ENCODE measurements at regions not wholly inside any gene's neighbourhood (a gene's known extent, or its start where the extent isn't known, plus 50 kb on each side); places are given as distances from the start of the nearest gene placed in this dataset.

DNA sequence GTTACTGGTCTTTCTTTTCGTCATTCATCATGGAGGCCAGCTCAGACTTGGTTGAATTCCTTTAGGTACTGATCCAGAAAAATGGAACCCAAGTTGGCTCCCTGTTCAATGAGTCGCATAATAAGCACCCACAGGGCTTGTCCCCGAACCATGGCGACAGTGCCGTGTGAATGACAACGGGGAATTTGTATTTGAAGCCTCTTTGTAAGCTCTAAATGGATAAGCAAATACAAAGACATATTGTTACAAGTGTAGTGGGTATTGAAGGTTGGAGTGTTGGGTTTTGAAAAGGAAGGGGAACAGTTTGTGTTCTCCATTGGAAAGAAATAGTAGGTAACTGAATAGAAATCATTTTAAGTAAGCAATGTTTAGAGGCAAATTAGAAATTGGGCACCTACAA is 288.9 kb downstream of the SLC4A3 start:
- H3K4me3 ChIP-seq (ENCODE audit: low read depth, low read length), result no peak overlapping the region
- TF ChIP-seq, protein P1, sequence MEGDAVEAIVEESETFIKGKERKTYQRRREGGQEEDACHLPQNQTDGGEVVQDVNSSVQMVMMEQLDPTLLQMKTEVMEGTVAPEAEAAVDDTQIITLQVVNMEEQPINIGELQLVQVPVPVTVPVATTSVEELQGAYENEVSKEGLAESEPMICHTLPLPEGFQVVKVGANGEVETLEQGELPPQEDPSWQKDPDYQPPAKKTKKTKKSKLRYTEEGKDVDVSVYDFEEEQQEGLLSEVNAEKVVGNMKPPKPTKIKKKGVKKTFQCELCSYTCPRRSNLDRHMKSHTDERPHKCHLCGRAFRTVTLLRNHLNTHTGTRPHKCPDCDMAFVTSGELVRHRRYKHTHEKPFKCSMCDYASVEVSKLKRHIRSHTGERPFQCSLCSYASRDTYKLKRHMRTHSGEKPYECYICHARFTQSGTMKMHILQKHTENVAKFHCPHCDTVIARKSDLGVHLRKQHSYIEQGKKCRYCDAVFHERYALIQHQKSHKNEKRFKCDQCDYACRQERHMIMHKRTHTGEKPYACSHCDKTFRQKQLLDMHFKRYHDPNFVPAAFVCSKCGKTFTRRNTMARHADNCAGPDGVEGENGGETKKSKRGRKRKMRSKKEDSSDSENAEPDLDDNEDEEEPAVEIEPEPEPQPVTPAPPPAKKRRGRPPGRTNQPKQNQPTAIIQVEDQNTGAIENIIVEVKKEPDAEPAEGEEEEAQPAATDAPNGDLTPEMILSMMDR (conservative IDR thresholded peaks at IDR 0.05; ENCODE audit: low read depth, low read length), result no peak
- no peak for DNase-seq (ENCODE audit: low read depth)

DNA sequence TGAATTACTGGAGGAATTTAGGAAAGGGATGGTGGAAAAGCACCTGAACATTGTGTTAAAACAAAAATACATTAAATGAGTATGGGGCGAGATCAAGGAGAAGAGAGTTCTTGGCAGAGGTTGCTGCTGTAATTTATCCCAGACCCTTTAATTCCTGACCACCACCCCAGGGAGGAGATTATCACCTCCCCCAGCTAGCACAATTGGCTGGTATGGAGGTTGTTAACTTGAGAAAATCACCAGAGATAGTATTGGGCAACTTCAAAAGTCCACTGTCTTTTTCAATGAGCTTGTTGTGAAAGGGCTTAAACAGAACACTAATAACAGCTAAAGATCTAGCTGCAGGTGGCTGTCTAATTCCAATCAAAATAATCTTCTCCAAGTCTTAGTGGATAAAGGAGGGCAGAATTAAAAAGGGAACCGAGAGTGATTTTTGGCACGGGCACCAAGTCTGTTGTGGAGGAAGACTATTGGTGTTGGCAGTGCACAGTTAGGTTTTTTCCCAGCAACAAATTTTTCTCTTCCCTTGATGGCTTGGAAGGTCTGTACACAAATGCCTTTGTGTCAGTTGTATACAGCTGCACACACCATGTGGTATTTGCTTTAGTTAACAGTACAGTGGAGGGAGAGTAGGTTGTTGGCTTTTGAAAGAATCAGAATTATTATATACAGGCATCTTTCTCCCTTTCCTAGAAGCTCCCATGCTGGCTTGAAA is 289.5 kb downstream of the SLC4A3 start:
- H3K4me3 ChIP-seq (ENCODE audit: low read depth, low read length), result no peak overlapping the region
- no peak for DNase-seq (ENCODE audit: low read depth)
- TF ChIP-seq, protein P1 (conservative IDR thresholded peaks at IDR 0.05; ENCODE audit: low read depth, low read length), result no peak

DNA sequence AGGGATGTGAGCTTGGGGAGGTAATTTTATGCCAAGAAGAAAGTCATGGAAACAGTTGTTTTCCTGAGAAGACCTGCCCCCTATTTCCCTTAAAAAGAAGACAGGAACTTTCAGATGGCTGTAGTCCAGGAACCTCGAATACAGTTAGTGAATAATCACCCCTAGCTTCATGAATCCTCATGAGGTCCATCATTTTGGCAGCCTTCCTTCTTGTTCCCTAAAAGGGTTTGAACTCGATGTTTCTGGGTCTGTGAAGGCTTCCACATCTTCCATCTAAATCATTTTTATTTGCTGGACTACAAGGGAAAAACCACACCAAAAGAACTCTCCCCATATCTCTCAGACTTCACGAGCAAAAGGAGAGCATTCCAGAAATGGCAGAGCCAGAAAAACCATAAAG is 290.8 kb downstream of the SLC4A3 start:
- no peak for DNase-seq (ENCODE audit: low read depth)
- no peak overlapping the region for H3K4me3 ChIP-seq (ENCODE audit: low read depth, low read length)
- TF ChIP-seq, protein P1 (conservative IDR thresholded peaks at IDR 0.05; ENCODE audit: low read depth, low read length), result no peak

DNA sequence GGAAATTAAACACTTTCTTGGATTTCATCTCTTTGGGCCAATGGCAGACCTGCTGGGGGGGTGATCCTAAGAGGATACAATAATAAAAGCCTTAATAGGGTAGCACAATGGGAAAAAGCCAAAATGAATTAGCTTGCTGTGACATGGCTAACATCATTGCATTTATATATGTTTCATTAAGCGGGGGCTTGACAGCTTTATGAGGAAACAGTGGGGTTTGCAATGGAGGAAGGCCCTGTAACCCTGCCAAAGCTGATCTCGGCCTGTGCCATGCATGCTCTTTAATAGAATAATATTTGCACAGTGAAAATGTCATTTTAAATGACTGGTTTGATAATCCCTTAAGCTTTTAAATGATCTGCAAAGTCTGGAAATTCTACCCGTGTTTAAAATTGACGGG is 291.5 kb downstream of the SLC4A3 start:
- TF ChIP-seq, protein P1 (conservative IDR thresholded peaks at IDR 0.05; ENCODE audit: low read depth, low read length), result no peak
- DNase-seq (ENCODE audit: low read depth), result no peak
- no peak overlapping the region for H3K4me3 ChIP-seq (ENCODE audit: low read depth, low read length)

DNA sequence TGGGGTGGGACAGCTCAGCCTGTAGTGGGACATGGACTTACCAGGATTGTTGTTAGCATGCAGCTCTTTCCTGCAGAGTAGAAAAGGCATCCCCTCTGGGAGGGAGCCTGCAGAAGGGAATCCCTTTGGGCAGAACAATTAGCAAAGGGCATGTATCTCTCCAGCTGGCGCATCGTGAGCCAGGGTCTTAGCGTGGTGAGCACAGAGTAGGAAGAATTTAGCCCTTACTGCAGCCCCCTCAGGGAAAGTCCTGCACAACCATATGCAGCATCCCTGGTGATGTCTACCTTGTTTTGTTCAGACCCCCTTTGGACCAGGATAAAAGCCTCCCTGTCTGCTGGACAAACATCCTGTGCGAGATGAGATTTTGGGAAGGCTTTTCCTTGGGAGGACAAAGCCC is 292.1 kb downstream of the SLC4A3 start:
- DNase-seq (ENCODE audit: low read depth), result no peak
- H3K4me3 ChIP-seq (ENCODE audit: low read depth, low read length), result no peak overlapping the region
- TF ChIP-seq, protein P1 (conservative IDR thresholded peaks at IDR 0.05; ENCODE audit: low read depth, low read length), result no peak

DNA sequence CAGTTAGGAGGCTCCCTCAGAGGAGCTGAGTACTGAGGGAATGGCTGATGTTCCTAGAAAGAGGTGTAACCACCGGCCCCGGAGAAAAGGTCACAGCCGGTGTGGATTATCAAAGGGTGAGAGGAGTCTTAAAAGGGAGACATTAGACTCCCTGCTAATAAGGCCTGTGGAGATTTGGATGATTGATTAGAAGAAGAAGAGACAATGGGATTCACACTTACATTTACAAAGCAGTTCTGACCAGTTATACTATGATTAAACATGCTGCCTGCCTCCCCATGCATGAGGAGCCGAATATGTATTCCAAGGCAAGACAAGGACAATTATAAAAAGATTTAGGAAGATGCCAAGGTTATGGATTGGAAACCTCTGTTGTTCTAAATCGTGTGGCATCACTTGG is 302.4 kb downstream of the SLC4A3 start:
- TF ChIP-seq, protein P1 (conservative IDR thresholded peaks at IDR 0.05; ENCODE audit: low read depth, low read length), result no peak
- DNase-seq (ENCODE audit: low read depth), result no peak
- H3K4me3 ChIP-seq (ENCODE audit: low read depth, low read length), result no peak overlapping the region

DNA sequence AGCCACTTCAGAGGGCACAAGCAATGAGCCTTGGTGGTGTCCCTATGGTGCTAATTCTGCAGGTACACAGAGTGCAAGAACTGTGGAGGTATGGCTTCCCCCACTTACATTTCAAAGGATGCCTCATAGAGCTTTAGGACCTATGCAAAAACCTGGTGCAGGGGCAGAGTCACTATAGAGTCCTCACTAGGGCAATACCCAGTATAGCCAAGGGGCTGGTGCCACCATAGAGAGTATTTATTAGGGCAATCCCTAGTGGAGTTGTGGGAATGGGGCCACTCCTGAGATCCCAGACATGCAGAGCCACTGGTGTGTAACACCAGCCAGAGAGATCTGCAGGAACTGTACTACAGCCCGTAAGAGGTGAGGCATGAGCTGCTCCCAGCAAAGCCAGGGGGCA is 312.2 kb downstream of the SLC4A3 start:
- no peak overlapping the region for H3K4me3 ChIP-seq (ENCODE audit: low read depth, low read length)
- TF ChIP-seq, protein P1 (conservative IDR thresholded peaks at IDR 0.05; ENCODE audit: low read depth, low read length), result no peak
- DNase-seq (ENCODE audit: low read depth), result no peak
